Body of pancreas (tissue), 4 donors: ENCODE measurements at regions not wholly inside any gene's neighbourhood (a gene's known extent, or its start where the extent isn't known, plus 50 kb on each side); places are given as distances from the start of the nearest gene placed in this dataset.

Experiments used
- CTCF ChIP-seq, 7 experiments: fragments of 450-650 bp in 4 of 7; fragments of 200-600 bp in 3 of 7; sonication (generic) in 3 of 7; IDR thresholded peaks; one replicate each; pipeline ENCODE4 v1.5.1; 2016 to 2019; ENCODE audit warnings: antibody characterized with exemption in 7 of 7
- POLR2A ChIP-seq, 3 donors: fragments of 450-650 bp; IDR thresholded peaks; one replicate each; pipeline ENCODE4 v1.6.1; 2016; ENCODE audit warnings: antibody characterized with exemption in 3 of 3, mild to moderate bottlenecking in 2 of 3

GRCh38 chr4:83858131-83858530 is 322.2 kb downstream of the GPAT3 start:
- TF ChIP-seq CTCF (IDR thresholded peaks at IDR 0.05) (no peak), POLR2A (IDR thresholded peaks at IDR 0.05) (no peak)
